ENCODE measurements at regions not wholly inside any gene's neighbourhood (a gene's known extent, or its start where the extent isn't known, plus 50 kb on each side); places are given as distances from the start of the nearest gene placed in this dataset.

DNA sequence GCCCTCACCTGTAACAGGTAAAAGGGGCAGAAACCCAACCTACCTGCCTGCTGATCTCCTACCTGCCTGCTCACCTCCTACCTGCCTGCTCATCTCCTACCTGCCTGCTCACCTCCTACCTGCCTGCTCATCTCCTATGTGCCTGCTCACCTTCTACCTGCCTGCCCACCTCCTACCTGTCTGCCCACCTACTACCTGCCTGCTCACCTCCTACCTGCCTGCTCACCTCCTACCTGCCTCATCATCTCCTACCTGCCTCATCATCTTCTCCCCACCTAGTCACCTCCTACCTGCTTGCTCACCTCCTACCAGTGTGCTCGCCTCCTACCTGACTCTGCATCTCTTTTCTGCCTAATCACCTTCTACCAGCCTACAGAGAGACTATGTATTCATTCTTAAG lies 452.9 kb downstream of the MATN1 start:
- in situ Hi-C loops (cut with HindIII; ENCODE audit: low pct_unique_long_range_greater_than_20kb, low sequenced_read_pairs) = no loop called here
- DNase-seq (ENCODE audit: low read depth in 1 of 2, low spot score in 1 of 2) = no peak
- TF ChIP-seq JUND (IDR thresholded peaks at IDR 0.05; ENCODE audit: low read depth) = no peak

DNA sequence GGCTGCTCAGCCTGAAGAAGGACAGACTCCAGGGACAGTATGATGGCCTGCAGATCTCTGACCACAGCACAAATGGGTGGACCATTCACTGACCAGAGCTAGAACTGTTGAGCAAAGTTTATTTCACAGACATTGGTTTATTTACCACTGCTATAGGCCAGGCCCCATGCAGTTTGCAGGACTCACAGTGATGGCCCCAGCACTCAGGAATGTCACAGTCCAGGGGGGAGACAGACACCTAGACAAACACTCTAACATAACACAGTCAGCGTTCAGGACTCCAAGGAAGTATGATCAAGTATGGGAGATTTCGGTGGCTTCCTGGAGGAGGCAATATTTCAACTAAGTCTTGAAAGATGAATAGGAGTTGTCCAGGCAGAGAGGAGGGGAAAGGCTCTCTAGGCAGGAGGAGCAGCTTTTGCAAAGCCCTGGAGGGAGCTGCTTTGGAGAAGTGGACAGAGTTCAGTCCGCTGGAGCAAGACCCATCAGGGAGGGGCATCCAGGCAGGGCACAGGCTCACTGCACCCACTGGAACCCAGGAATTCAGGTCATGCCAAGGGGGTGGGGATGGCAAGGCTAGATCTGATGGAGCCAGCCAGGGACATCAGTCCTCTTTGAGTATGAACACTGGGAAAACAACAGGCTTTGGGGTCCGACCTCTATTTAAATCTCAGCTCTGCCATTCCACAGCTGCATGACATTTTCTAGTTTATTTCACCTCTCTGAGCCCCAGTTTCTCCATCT lies 454.3 kb downstream of the MATN1 start:
- in situ Hi-C loops (cut with HindIII; ENCODE audit: low pct_unique_long_range_greater_than_20kb, low sequenced_read_pairs) = no loop called here
- TF ChIP-seq JUND (IDR thresholded peaks at IDR 0.05; ENCODE audit: low read depth) = no peak

GRCh38 chr1:30267856-30268255 lies 455.5 kb downstream of the MATN1 start:
- in situ Hi-C loops (cut with HindIII; ENCODE audit: low pct_unique_long_range_greater_than_20kb, low sequenced_read_pairs) = no loop called here
- no peak for DNase-seq (ENCODE audit: low read depth in 1 of 2, low spot score in 1 of 2)
- no peak for TF ChIP-seq JUND (IDR thresholded peaks at IDR 0.05; ENCODE audit: low read depth)

More for the DNA sequence above, 454.3 kb downstream of the MATN1 start:
- no peak for DNase-seq (ENCODE audit: low read depth in 1 of 2, low spot score in 1 of 2)

DNA sequence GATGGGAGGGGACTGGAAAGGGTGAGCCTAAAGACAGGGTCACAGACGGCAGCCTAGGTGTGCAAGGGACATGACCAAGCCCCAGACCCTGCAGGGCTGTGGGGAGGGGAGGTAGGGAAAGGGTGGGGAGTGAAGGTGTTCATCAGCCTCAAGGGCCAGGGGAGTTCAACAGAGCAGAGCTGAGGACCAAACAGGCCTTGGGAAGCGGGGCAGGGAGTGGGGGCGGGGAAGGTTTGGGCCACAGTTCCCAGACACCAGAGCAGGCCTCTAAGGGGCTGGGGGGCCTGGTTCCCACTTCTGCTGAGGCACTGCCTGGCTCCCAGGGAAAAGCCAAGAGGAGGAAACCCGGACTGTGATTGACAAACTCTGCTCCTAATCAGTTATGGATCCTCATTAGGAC lies 456.3 kb downstream of the MATN1 start:
- TF ChIP-seq JUND (IDR thresholded peaks at IDR 0.05; ENCODE audit: low read depth) = no peak
- in situ Hi-C loops (cut with HindIII; ENCODE audit: low pct_unique_long_range_greater_than_20kb, low sequenced_read_pairs) = no loop called here
- no peak for DNase-seq (ENCODE audit: low read depth in 1 of 2, low spot score in 1 of 2)

DNA sequence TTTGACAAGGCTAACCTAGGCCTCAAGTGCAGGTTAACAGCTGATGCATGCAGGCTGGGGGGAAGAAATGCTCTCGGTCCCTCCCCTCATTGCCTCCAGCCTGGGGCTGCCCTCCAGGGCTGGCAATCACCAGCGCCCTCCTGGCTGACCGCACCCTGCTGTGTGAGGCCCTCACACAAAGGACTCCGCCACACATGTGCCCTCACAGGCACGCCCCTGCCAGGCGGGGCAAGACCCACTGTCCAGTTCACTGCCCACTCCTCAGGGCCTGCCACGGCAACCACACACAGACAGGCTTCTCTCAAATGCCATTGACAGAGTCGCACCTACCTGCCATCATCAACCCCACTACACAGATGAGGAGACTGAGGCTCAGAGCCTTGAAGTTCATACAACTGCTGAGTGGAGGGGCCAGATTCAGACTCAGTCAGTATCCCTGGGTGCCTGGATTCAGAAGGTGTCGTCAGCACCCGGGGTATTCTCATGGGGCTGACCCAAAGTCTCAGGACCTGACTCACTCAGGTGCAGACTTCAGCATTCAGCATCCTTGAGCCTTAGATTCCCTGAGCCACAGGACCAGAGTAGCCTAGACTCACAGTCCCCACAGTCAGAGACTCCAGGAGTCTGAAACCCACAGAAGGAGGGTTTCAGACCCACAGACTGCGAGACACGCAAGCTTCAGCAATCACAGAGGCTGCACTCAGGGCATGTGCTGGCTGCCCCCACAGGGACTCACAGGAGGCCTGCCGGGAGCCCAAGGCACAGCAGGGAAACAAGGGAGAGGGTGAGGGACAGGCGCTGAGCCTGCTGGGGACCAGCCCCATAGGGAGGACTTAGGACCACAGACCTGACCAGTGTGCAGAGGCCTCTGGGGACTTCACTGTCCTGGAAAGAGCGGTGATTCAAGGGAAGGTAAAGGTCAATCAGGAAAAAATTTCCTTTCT lies 458.0 kb downstream of the MATN1 start:
- TF ChIP-seq JUND (IDR thresholded peaks at IDR 0.05; ENCODE audit: low read depth) = no peak
- no peak for DNase-seq (ENCODE audit: low read depth in 1 of 2, low spot score in 1 of 2)
- in situ Hi-C loops (cut with HindIII; ENCODE audit: low pct_unique_long_range_greater_than_20kb, low sequenced_read_pairs) = no loop called here

DNA sequence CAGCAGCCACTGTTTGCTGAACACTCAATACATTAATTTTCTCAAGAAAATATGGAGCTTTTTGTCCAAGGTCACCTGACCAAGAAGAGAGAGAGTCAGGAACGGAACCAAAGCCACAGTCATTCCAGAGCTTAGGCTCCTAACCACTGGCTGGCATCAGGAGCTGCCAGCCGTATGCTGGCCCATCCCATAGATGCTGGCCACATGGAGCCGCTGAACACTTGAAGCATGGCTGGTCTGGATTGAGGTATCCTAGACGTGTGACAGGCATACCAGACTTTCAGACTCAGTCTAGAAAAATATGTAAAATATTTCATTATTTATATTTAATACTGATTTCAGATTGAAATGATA lies 458.7 kb downstream of the MATN1 start:
- no peak for DNase-seq (ENCODE audit: low read depth in 1 of 2, low spot score in 1 of 2)
- no peak for TF ChIP-seq JUND (IDR thresholded peaks at IDR 0.05; ENCODE audit: low read depth)
- in situ Hi-C loops (cut with HindIII; ENCODE audit: low pct_unique_long_range_greater_than_20kb, low sequenced_read_pairs) = no loop called here

GRCh38 chr1:30263888-30264671 lies 459.3 kb downstream of the MATN1 start:
- in situ Hi-C loops (cut with HindIII; ENCODE audit: low pct_unique_long_range_greater_than_20kb, low sequenced_read_pairs) = no loop called here
- no peak for TF ChIP-seq JUND (IDR thresholded peaks at IDR 0.05; ENCODE audit: low read depth)
- DNase-seq (ENCODE audit: low read depth in 1 of 2, low spot score in 1 of 2) = no peak

GRCh38 chr1:30263405-30263804 lies 460.0 kb downstream of the MATN1 start:
- in situ Hi-C loops (cut with HindIII; ENCODE audit: low pct_unique_long_range_greater_than_20kb, low sequenced_read_pairs) = no loop called here
- no peak for DNase-seq (ENCODE audit: low read depth in 1 of 2, low spot score in 1 of 2)
- no peak for TF ChIP-seq JUND (IDR thresholded peaks at IDR 0.05; ENCODE audit: low read depth)

GRCh38 chr1:30262158-30262557 lies 461.2 kb downstream of the MATN1 start:
- in situ Hi-C loops (cut with HindIII; ENCODE audit: low pct_unique_long_range_greater_than_20kb, low sequenced_read_pairs) = no loop called here
- DNase-seq (ENCODE audit: low read depth in 1 of 2, low spot score in 1 of 2) = no peak
- TF ChIP-seq JUND (IDR thresholded peaks at IDR 0.05; ENCODE audit: low read depth) = no peak

DNA sequence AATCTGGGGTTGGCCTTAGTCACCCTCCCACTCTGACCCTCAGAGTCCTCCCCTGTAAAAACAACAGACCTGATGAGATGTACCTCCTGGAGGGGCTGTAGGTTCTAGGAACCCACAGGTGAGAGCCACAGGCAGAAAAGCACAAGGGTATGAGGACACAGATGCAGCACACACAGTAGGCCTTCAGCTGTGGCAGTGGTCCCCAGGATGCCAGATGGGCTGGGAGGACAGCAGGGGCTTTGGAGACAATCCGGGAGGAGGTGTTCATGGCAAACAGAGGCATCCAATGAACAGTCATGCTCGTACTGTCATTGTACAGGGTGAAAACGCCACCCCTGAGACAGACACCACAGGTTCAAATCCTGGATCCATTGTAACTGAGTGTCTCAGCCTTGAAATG lies 463.1 kb downstream of the MATN1 start:
- no peak for TF ChIP-seq JUND (IDR thresholded peaks at IDR 0.05; ENCODE audit: low read depth)
- no peak for DNase-seq (ENCODE audit: low read depth in 1 of 2, low spot score in 1 of 2)
- in situ Hi-C loops (cut with HindIII; ENCODE audit: low pct_unique_long_range_greater_than_20kb, low sequenced_read_pairs) = no loop called here

- no peak for DNase-seq (ENCODE audit: low read depth in 1 of 2, low spot score in 1 of 2)
- in situ Hi-C loops (cut with HindIII; ENCODE audit: low pct_unique_long_range_greater_than_20kb, low sequenced_read_pairs) = no loop called here
- TF ChIP-seq JUND (IDR thresholded peaks at IDR 0.05; ENCODE audit: low read depth) = no peak
Measured at GRCh38 chr1:30259631-30260030, 463.8 kb downstream of the MATN1 start.

GRCh38 chr1:30258876-30259275 lies 464.5 kb downstream of the MATN1 start:
- no peak for DNase-seq (ENCODE audit: low read depth in 1 of 2, low spot score in 1 of 2)
- in situ Hi-C loops (cut with HindIII; ENCODE audit: low pct_unique_long_range_greater_than_20kb, low sequenced_read_pairs) = no loop called here
- no peak for TF ChIP-seq JUND (IDR thresholded peaks at IDR 0.05; ENCODE audit: low read depth)

Measured in T47D (cell line).